ENCODE measurements at regions not wholly inside any gene's neighbourhood (a gene's known extent, or its start where the extent isn't known, plus 50 kb on each side); places are given as distances from the start of the nearest gene placed in this dataset.

- TF ChIP-seq CTCF (IDR thresholded peaks at IDR 0.05) (no peak), ZFX (IDR thresholded peaks at IDR 0.05; ENCODE audit: borderline replicate concordance) (no peak)
Measured at GRCh38 chr11:115778928-115779650, 274.9 kb upstream of the CADM1 start.

Data from 22Rv1 (cell line).